GM19438 (cell line): ENCODE measurements at regions not wholly inside any gene's neighbourhood (a gene's known extent, or its start where the extent isn't known, plus 50 kb on each side); places are given as distances from the start of the nearest gene placed in this dataset.

Experiments
- ATAC-seq: cut with Tn5 transposase; IDR thresholded peaks from one replicate; pipeline ENCODE4 v1.9.1; 2021; ENCODE audit warnings: low read depth; ENCODE audit not compliant: unreplicated experiment

DNA sequence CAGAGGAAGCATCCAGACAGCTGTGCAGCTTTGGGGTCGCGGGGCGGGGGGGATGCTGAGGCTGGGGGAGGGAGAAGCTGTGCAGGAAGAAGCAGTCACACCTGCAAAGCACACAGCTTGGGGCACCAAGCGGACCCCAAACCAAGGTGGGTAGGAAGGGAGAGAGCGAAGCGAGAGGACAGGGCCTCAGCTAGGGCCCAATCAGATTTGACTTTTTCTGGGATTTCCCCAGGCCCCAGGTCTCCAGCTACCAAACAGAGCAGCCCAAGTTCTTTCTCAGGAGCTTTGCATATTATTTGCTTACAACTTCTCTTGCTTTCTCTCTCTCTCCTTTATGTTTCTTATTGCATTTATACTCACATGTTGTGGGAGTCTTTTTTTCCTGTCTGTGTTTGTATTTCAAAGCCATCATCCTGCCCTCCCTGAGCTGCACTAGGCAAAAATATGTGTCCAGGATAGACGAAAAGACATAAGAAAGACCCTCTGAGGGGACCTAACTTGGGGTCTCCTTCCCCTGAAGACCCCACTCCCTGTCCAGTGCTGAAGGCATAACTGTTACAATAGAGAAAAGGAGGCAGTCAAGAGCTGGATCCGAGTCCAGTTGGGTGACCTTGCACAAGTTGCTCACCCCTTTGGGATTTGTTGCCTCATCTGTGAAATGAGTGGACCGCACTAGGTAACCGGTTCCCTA lies 50.6 kb upstream of the SMNDC1 start:
- ATAC-seq: no peak

DNA sequence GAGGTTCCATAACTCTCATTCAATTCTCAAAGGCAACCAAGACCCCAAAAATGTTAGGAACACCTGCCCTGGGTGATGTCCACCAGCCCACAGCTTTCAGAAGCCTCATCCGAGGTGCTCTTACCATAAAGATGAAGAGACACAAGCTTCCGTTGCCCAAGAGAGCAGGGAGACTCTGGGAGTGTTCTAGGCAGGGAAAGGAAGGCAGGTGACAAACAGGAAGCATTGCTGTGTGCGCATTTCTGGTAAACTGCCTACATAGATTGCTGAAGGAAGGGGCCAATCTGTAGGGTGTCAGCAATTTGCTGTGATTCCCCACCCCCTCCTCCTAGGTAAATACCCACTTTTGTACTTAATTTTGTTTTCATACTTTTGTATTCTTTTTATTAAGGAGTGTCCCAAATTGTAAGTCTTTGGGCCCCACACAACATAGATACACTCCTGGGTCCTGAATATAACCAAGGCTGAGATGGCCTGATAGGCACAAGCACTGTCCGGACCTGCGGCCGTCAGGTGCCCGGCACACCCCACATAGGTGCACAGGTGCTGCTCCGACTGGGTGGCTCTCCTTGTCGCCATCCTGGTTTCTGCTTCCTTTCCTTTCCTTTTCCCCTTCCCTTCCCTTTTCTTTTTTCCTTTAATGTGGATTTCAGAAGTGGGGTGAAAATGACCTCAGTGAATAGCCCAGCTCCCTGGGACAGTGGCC lies 51.4 kb upstream of the SMNDC1 start:
- peak; percentile 17 for ATAC-seq

DNA sequence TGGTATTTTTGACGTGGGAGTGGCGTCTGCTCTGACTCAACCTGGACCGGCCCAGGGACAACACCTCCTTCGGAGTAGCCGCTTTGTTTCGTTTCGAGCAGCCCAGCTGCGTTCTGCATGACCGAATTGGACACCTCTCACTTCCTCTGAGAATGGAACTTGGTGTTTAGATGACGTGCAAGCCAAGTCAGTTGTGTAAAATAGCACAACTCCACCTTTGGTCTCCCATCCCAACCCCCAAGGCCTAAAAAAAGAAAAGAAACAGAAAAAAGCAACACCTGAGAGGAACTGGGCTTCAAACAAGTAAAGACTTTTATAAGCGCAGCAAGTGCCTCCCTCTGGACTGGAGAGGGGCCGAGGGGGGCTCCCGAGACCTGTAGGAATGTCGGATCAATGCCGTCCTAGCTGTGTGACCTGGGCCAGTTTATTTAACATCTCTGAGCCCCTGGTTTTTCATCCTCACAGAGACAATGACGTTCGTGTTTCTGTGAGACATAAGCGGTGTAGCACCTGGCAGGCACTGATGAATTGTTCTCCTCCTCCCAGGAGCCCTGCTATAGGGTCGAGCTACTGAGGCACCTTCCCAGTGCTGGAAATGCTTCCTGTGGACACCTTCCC lies 52.0 kb upstream of the SMNDC1 start:
- peak; percentile 80 for ATAC-seq

DNA sequence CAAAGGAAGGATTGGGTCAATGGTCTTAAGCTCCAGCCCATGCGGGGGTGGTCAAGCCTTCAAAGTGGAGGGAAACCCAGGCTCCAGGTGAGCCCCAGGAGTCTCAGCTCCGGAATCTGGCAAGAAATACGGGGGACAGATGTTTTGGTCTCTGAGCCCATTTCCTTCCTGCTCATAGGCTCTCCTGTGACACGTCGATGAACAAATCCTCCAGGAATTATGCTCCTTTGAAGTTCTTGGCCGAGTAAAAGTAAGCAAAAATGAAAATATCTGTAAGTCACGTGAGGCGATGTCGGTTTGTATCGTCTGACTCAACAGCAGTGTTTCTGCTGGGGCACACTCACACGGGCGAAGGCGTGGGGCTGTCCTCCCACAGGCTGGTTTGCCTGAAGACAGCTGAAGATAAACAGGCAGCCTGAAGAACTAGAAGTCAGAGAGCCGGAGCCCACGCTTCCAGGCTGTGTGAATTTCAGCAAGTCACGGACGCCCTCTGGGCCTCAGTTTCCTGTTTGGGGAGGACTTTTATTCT lies 52.6 kb upstream of the SMNDC1 start:
- ATAC-seq: no peak

DNA sequence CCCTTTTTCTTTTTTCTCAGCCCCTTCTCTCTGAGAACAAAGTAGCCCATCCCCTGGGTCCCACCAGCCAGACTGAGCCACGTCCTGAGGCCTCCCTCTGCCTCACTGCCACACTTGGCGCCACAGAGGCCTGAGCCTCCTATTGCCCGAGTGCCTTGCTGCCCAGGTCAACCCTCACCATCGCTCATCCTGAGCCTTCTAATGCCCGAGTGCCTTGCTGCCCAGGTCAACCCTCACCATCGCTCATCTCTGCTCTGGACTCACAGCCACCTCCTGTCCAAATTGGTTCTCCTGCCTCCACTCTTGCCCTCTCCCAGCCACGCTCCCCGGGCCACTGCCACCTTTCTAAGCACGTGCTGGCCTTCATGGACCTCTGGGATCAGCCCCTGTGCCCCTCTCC lies 53.2 kb upstream of the SMNDC1 start:
- ATAC-seq: no peak

DNA sequence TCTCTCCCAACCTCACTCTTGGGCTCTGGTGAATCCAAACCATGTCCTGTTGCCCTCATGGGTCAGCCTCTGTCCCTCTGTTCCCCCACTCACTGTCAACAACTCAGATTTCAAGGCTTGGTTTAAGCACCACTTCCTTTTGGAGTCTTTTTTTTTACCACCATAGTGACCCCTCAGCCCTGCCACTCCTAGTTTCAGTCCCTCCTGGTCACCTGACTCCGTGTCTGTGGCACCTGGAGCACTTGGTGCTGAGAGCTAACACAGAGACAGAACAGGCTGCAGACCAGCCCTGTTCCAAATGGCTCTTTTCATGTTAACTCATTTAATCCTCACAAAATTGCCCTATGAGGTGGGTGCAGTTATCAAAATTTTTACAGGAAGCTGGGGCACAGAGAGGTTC lies 53.6 kb upstream of the SMNDC1 start:
- ATAC-seq: no peak

DNA sequence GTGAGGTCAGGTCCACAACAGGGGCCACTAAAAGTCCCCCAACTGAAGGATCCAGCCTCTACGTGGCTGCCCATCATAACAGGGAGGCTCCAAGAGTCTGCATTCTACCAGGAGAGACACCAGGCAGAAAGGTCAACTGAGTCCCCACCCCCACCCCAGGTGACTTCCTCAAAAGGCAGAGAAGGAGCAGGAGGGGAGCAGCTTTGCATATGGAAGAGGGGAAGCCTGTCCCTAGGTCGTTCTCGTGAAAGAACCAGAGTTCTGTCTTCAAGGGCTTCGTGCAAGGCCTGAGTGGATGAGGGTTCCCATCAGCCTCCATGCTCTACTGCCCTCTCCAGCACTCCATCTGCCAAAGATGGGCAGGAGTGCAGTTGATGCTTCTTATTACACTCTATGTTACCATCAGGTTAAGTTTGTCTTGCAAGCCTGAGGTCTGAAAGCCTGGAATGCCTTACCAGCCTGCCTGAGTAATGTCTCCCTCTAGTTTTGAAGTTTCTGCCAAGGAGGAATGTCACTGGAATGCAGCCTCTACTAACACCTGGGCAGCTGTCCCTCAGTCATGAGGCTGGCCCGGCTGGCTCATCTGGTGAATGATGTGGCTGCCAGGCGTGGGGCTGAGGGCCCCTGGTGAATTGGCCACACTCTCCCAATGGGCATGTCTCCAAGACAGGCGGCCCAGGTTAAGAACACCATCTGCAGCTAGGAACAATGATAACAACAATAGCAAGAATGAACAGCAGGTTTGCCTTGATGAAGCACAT lies 54.3 kb upstream of the SMNDC1 start:
- no peak for ATAC-seq

DNA sequence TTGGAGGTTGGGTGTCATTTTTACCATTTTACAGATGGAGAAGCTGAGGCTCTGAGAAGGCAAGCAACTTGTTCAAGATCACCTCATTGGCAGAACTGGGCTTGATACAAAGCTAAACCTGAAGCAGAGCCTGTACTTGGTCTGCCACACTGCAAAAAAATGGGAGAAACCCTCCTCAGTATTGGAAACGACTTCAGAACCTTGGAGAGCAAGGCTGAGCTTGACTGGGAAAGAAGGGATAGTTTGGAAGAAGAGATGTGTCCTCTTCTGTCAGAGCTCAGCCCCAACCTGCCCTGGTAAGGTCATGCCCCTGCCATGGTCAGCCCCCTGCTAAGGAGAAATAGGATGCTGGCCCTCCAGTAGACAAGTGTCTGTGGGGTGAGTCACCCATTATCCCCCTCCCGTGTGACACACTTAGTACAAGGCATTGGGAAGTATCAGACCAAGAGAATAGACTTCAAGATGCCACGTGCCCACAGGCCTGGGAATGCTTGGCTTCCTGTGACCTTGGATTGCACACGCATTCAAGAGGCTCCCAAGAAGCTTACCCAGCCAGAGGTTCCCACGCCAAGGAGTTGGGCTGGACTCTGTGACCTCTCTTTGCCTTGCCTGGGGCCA lies 56.2 kb upstream of the SMNDC1 start:
- no peak for ATAC-seq

DNA sequence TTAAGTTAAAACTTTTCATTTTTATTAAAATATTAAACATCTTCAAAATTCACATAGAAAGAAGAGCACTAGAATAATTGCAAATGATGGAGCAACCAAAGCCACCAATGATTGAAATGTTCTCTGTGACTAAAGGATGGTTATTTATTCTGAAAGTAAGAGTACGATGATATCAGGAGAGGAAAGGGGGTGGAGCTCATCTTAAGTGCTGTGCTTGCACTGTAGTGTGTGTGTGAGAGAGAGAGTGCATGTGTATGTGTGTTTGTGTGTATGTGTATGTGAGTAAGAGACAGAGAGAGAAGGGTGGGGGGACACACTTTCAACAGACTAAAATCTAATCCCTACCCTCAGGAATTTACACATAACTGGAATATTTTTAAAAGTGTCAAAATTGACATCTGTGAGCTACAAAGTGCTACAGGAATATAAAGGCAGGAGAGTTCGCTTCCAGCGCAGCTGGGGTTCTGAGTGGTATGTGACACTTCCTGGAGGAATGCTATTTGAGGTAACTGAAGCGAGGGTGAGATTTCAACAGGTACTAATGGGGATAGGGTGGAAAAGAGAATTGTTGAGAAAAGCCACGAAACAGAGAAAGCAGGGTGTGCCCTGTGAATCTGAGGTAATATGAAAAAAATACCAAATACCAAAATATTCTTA lies 57.2 kb upstream of the SMNDC1 start:
- ATAC-seq: no peak

DNA sequence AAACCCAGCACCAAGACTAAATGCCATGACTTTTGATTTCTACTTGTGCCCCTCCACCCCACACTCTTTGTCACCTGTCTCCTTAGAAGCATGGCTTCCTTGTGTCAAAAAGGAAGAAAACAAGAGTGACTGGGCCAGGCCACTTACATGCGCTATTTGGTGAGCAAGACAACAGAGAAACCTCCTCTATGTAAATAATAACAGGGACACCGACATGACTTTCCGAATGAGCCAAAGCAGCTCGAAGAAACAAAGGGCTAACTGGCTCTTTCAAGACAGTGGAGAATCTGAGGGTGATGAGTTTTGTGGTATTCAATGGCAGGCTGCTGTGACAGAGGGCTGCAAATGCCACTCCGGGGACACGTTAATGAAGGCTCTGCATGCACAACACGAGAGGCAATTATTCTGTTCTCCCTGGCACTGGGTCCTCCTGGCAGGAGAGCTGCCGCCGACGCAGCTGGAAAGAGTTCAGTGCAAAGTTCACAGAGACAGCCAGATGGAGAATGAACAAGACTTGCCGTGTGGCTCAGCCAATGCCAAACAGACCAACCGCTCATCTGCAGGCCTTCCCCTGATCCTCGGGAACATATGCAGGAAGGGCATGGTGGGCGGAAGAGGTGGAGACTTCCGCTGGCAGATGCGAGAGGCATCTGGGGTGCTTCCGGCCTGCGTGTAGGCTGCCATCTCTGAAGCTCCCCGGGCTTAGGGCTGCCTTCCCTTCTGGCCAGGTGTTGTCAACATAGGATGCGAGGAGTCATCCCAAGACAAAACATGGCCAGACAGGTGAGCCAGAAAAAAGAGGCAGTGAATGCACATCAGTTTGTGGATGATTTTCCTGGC lies 59.1 kb upstream of the SMNDC1 start:
- ATAC-seq: no peak

DNA sequence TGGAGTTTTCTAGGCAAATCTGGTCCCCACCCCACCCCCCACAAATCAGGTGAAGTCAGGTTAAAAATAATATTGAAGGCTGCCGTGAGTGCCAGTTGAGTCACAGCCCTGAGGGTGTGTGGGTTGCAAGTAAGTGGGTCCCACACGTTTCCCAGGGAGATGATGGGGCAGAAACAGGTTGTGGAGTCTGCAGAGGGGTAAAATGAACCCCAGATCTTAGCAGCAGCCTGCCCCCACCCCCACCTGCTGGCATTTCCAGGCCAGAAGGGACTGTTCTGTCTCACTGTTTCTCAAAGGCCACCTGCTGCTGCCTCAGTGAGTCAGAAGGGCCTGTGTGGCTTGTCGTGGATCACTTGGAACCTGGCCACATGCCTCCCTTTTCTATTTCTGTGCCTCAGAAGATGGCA lies 59.8 kb upstream of the SMNDC1 start:
- no peak for ATAC-seq

DNA sequence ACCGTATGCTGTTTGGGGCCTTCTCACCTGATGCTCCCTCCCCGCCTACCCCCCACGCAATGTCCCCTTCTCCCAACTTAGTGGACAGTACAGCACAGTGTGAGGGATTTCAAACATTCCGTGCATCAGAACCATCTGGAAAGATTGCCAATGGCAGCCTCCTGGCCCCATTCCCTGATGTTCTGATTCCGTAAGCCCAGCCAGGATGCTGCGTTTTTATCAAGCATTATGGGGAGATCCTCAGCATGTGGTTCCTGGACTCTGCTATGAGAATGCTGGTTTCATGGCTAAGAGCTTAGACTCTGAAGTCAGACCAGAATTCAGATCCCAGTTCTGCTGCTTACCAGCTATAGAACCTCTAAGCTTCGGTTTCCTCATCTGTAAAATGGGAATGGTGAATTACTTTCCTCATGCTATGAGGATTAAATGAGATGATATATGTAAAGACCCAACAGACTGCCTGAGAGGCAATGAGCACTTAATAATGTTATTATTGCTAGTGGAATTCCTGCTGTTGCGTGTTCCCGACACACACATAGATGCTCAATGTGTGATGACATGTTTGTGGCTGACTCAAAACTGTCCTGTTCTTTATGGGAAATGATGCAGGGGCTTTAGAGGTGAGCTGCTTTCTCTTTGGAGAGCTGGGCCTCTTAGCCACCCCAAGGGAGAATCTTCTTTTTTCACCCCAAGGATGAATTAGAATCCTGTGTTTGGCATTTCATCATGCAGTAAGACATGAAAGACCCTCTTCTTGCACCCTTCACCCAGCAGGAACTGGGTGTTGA lies 60.8 kb upstream of the SMNDC1 start:
- no peak for ATAC-seq

DNA sequence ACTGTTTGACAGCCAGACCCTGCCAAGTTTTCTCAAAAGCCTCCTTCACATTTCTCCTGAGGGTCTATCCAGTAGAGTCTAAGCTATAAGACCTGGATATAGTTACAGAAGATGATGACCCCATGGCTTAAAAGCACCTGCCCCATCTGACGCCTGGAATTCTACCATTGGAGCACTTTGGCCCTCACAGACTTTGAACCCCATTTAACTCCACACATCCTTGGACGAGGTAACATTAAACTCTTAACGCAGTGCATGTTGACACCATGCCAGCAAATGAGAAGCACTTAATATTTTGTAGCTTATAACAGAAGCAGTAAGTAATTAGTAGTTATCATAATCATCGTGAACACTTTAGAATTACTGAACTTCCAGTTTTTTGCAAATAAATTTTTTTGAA lies 61.9 kb upstream of the SMNDC1 start:
- ATAC-seq: no peak

DNA sequence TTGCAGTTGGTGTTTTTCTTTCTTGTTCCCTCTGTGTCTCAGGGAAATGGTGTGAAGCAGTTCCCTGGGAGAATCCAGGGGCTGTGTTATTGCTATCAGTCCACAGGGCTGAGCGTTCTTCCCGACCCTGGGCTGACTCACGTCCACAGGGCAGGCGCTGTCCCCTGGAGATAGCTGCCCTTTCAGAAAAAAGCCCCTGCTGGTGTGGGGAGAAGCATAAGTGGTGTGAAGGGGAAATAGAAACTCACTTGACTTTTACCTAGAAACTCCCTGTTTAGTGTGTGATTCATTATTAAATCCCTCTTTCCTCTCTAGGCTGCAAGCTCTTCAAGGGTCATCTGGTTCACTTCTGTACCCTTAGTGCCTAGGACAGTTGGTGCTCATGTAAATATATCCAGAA lies 63.3 kb upstream of the SMNDC1 start:
- peak; percentile 64 for ATAC-seq

DNA sequence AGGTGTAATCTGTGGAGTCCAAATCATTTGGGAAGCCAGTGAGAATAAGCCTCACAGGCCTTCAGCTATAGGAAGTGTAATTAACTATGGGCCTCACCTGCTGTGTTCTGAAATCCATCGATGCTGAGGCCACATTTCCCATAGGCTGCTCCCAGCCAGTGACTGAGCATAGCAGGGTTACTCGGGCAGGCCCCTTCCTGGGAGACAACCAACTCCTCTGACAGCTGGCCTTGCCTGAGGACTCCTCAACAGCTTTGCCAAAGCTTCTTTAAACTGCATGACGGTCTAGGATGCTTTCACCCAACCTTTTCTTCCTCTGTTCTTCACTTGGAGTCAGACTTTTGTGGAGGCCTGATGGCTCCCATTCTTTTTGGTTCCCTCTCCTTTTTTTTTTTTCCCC lies 63.8 kb upstream of the SMNDC1 start:
- no peak for ATAC-seq

DNA sequence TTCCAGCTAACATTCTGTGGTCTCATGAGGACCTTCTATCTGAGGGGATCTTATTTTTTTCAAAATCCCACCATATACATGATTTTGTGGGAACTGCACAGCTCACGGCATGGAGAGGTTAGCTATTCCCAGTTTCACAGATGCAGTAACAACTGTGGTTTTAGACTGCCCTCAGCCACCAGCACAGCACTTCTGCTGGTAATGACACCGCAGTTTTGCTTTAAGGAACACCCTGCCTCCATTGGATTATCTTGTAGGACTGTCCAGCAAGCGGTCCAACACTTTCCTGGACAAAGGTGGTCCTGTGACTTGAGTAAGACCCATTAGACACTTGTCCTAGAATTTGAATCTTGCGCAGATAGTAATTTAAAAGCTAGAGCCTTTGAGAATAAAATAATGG lies 65.3 kb upstream of the SMNDC1 start:
- no peak for ATAC-seq

DNA sequence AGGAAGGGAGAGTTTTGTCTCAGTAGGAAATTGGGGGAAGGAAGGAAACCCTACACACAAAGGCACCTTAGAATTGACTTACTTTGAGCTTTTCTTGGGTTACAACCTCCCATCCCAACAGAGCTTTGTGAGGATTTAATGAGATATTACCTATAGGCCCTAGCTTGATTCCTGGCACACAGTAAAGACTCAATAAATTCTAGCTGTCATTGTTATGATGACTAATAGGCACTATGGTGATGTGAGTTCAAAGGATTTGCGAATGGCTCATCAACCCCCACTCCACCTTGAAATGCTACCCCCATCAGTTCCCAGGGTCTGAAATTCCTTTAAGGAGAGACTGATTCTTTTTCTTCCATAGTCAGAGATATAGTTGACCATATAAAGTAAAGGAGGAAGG lies 67.9 kb upstream of the SMNDC1 start:
- no peak for ATAC-seq

DNA sequence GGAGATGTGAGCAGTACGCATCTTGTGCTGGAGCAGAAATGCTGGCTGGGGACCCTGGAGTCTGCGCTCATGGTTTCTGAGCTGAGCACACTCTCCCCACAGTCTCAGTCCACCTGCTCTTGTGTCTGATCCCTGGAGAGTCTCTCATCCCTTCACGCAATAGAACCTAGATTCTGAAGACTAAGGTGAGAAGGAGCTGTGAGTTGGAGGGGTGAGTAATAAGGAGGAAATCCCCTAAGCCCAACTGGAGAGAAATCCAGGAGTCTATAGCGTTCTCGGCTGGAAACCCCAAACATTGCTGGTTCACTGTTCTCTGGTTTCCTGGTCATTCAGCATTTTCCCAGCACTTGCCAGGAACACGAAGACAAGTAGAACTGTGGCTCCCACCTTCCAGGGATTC lies 68.3 kb upstream of the SMNDC1 start:
- no peak for ATAC-seq
